Breast epithelium (tissue), 4 donors: ENCODE measurements at regions not wholly inside any gene's neighbourhood (a gene's known extent, or its start where the extent isn't known, plus 50 kb on each side); places are given as distances from the start of the nearest gene placed in this dataset.

ENCODE experiments used
- DNase-seq, 2 donors: peaks; one replicate each; pipeline ENCODE4 v3.0.0-alpha.2; 2019; ENCODE audit warnings: low spot score in 2 of 2
- H3K27ac ChIP-seq, 2 donors: fragments of 200-600 bp; sonication (generic) in 1 of 2; one replicate each; pipeline ENCODE4 v1.5.1; 2016 to 2019; ENCODE audit warnings: mild to moderate bottlenecking in 1 of 2
- H3K27me3 ChIP-seq, 2 donors: fragments of 200-600 bp; sonication (generic) in 1 of 2; one replicate each; pipeline versions ENCODE4 v1.5.1 to v1.6.0; 2017 to 2019; ENCODE audit warnings: control low read depth in 1 of 2, mild to moderate bottlenecking in 1 of 2
- H3K36me3 ChIP-seq: fragments of 200-600 bp; one replicate; pipeline ENCODE4 v1.5.1; 2019
- H3K4me1 ChIP-seq, 2 donors: fragments of 200-600 bp; sonication (generic); one replicate each; pipeline ENCODE4 v1.5.1; 2016 to 2019; ENCODE audit warnings: control low read depth in 1 of 2
- H3K4me3 ChIP-seq, 3 donors: fragments of 200-600 bp; sonication (generic); 1 replicate in 2 of 3; 2 replicates in 1 of 3; pipeline ENCODE4 v1.5.1; 2016 to 2019; ENCODE audit warnings: mild to moderate bottlenecking in 3 of 3, moderate library complexity in 2 of 3
- H3K9me3 ChIP-seq, 2 donors: fragments of 200-600 bp; sonication (generic) in 1 of 2; one replicate each; pipeline ENCODE4 v1.5.1; 2016 to 2019; ENCODE audit warnings: control low read depth in 1 of 2
- POLR2A ChIP-seq: fragments of 450-650 bp; IDR thresholded peaks from one replicate; pipeline ENCODE4 v1.6.1; 2016; ENCODE audit warnings: antibody characterized with exemption, mild to moderate bottlenecking, moderate library complexity
- POLR2AphosphoS5 ChIP-seq, 3 donors: sonication (generic); formaldehyde crosslinking; IDR thresholded peaks; one replicate each; pipeline ENCODE4 v1.6.1; 2017; ENCODE audit warnings: antibody characterized with exemption in 3 of 3
- intact Hi-C: fragments of 100-400 bp; cut with DNase I; formaldehyde crosslinking; loops from one replicate; pipeline ENCODE4 v1.15.1; 2023; ENCODE audit warnings: low total_unique reads
- TF ChIP-seq, protein P1 (sequence below), 3 donors: fragments of 450-650 bp; IDR thresholded peaks; one replicate each; pipeline ENCODE4 v1.5.1; 2016 to 2017; ENCODE audit warnings: antibody characterized with exemption in 3 of 3, mild to moderate bottlenecking in 3 of 3, moderate library complexity in 3 of 3

DNA sequence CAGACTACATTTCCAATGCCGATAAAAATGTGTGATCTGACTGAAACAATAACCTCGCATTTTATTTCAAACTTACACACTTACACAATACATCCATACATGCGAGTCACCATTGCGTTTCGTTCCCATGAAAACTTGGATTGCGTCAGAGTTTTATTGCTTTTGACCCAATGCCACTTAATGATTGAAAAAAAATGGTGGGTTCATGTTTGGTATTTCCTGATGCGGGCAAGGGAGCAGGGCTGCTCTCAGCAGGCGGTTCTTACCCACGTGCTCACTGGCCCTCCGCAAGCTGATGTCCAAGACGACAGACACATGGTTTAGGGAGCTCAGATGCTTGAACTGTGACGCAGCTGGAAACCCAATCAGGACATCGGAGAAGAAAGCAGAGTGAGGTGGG lies 281.0 kb upstream of the SULF2 start:
- intact Hi-C loops: no loop called here
- Histone ChIP-seq H3K9me3 (no peaks in the 10 kb centered on the region), H3K4me1 (no peaks in the 10 kb centered on the region), H3K27ac (no peak overlapping the region), H3K27me3 (no peaks in the 10 kb centered on the region), H3K4me3 (no peak overlapping the region), H3K36me3 (no peaks in the 10 kb centered on the region)
- DNase-seq: no peak
- no peak for TF ChIP-seq POLR2AphosphoS5 (IDR thresholded peaks at IDR 0.05)
- TF ChIP-seq POLR2A: no peak
- TF ChIP-seq, protein P1, sequence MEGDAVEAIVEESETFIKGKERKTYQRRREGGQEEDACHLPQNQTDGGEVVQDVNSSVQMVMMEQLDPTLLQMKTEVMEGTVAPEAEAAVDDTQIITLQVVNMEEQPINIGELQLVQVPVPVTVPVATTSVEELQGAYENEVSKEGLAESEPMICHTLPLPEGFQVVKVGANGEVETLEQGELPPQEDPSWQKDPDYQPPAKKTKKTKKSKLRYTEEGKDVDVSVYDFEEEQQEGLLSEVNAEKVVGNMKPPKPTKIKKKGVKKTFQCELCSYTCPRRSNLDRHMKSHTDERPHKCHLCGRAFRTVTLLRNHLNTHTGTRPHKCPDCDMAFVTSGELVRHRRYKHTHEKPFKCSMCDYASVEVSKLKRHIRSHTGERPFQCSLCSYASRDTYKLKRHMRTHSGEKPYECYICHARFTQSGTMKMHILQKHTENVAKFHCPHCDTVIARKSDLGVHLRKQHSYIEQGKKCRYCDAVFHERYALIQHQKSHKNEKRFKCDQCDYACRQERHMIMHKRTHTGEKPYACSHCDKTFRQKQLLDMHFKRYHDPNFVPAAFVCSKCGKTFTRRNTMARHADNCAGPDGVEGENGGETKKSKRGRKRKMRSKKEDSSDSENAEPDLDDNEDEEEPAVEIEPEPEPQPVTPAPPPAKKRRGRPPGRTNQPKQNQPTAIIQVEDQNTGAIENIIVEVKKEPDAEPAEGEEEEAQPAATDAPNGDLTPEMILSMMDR (IDR thresholded peaks at IDR 0.05): no peak

GRCh38 chr20:48065833-48066232 lies 280.6 kb upstream of the SULF2 start:
- Histone ChIP-seq H3K4me1 (no peaks in the 10 kb centered on the region), H3K36me3 (no peaks in the 10 kb centered on the region), H3K27me3 (no peaks in the 10 kb centered on the region), H3K27ac (no peak overlapping the region), H3K9me3 (no peaks in the 10 kb centered on the region), H3K4me3 (no peak overlapping the region)
- intact Hi-C loops: no loop called here
- TF ChIP-seq, protein P1 (IDR thresholded peaks at IDR 0.05): no peak
- TF ChIP-seq POLR2A: no peak
- TF ChIP-seq POLR2AphosphoS5 (IDR thresholded peaks at IDR 0.05): no peak
- no peak for DNase-seq

- Histone ChIP-seq H3K36me3 (no peaks in the 10 kb centered on the region), H3K27me3 (no peaks in the 10 kb centered on the region), H3K4me1 (no peaks in the 10 kb centered on the region), H3K4me3 (no peak overlapping the region), H3K9me3 (no peaks in the 10 kb centered on the region), H3K27ac (no peak overlapping the region)
- DNase-seq: no peak
- TF ChIP-seq POLR2AphosphoS5 (IDR thresholded peaks at IDR 0.05) (no peak), POLR2A (no peak)
- TF ChIP-seq, protein P1 (IDR thresholded peaks at IDR 0.05): no peak
- intact Hi-C loops: no loop called here
These were observed 279.6 kb upstream of the SULF2 start for GRCh38 chr20:48064929-48065328.

DNA sequence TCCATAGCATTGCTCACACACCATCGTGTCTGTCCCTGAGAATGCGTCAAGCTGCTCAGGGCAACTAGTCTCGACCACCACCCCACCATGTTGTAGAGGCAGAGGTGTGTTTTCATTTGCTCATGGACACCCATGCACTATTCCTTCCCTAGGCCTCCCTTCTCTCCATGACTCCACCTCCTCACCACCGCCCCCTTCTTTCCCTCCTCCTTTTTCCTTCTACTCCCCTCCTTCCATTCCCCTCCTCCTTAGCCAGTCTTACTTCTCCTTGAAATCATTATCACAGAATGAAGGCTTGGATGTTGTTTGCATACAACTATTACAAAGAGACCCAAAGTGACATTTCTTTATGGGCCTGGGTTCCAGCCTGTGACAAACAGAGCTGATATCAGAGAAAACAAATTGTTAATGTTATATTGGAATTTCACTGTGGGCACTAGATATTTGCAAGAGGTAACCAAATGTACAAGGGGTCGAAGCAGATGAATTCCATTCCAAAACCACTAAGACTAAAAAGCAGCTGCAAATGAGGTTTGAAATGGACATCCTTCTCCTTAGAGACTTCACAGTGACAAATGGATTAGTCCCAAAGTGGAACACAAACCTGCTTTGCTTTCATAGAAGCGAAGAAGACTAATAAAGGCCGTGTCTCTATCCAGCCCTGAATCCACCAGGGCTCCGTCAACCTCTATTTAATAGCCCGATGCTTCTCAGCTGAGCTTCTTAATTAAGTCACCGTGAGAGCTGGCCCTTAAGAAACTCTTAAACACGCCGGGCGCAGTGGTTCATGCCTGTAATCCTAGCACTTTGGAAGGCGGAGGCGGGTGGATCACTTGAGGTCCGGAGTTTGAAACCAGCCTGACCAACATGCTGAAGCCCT lies 275.8 kb upstream of the SULF2 start:
- Histone ChIP-seq H3K9me3 (no peaks in the 10 kb centered on the region), H3K4me1 (no peaks in the 10 kb centered on the region), H3K4me3 (no peak overlapping the region), H3K27ac (no peak overlapping the region), H3K27me3 (no peaks in the 10 kb centered on the region), H3K36me3 (no peaks in the 10 kb centered on the region)
- DNase-seq: no peak
- TF ChIP-seq, protein P1 (IDR thresholded peaks at IDR 0.05): no peak
- TF ChIP-seq POLR2A: no peak
- no peak for TF ChIP-seq POLR2AphosphoS5 (IDR thresholded peaks at IDR 0.05)
- intact Hi-C loops: no loop called here

DNA sequence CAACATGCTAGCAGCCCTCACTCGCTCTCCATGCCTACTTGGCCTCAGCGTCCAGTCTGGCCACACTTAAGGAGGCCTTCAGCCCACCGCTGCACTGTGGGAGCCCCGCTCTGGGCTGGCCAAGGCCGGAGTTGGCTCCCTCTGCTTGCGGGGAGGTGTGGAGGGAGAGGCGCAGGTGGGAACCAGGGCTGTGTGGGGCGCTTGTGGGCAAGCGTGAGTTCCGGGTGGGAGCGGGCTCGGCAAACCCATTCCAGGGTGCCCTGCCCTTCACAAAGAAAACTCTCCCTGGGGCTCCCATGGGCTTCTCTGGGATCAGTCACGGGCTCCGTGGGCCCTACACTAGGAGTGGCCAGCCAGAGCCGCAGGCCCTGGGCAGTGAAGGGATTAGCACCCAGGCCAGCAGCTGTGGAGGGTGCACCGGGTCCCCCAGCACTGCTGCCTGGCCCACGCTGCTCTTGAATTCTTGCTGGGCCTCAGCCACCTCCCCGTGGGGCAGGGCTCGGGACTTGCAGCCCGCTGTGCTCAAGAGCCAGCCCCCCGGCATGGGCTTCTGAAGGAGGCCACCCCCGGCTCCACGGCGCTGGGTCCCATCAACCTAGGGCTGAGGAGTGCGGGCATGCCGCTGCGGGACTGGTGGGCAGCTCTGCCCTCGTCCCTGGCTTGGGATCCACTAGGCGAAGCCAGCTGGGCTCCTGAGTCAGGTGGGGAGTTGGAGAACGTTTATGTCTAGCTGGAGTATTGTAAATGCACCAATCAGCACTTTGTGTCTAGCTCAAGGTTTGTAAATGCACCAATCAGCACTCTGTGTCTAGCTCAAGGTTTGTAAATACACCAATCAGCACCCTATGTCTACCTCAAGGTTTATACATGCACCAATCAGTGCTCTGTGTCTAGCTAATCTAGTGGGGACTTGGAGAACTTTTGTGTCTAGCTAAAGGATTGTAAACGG lies 273.6 kb upstream of the SULF2 start:
- Histone ChIP-seq H3K27me3 (no peaks in the 10 kb centered on the region), H3K36me3 (no peaks in the 10 kb centered on the region), H3K4me3 (no peak overlapping the region), H3K9me3 (no peaks in the 10 kb centered on the region), H3K27ac (no peak overlapping the region), H3K4me1 (no peaks in the 10 kb centered on the region)
- intact Hi-C loops: no loop called here
- DNase-seq: no peak
- TF ChIP-seq POLR2AphosphoS5 (IDR thresholded peaks at IDR 0.05) (no peak), POLR2A (no peak)
- TF ChIP-seq, protein P1 (IDR thresholded peaks at IDR 0.05): no peak
